ENCODE measurements at regions not wholly inside any gene's neighbourhood (a gene's known extent, or its start where the extent isn't known, plus 50 kb on each side); places are given as distances from the start of the nearest gene placed in this dataset.

- Histone ChIP-seq H3K4me3 (ENCODE audit: insufficient read depth, low read length) (no peak overlapping the region), H3K79me2 (ENCODE audit: insufficient read depth, low read length) (no peaks in the 10 kb centered on the region), H3K27ac (ENCODE audit: low read depth, low read length) (no peak overlapping the region), H3K4me2 (ENCODE audit: insufficient read depth, low read length) (no peak overlapping the region), H3K27me3 (ENCODE audit: insufficient read depth, low read length) (no peaks in the 10 kb centered on the region), H4K20me1 (ENCODE audit: insufficient read depth, low read length) (no peaks in the 10 kb centered on the region), H3K4me1 (ENCODE audit: insufficient read depth, low read length) (no peaks in the 10 kb centered on the region), H3K9me3 (ENCODE audit: low read depth, low read length) (peaks cover 2% of the 10 kb centered on the region), H2AFZ (ENCODE audit: low read length) (no peak overlapping the region), H3K36me3 (ENCODE audit: insufficient read depth, low read length) (no peaks in the 10 kb centered on the region)
- no peak for TF ChIP-seq CTCF (IDR thresholded peaks at IDR 0.05; ENCODE audit: extremely low read depth, low read depth, low read length)
- DNase-seq (ENCODE audit: insufficient read length, low spot score, missing footprints): no peak
These were observed 1267.9 kb downstream of the MRPL39 start for GRCh38 chr21:24339406-24339805.

GRCh38 chr21:24336491-24336890, 1270.8 kb downstream of the MRPL39 start:
- DNase-seq (ENCODE audit: insufficient read length, low spot score, missing footprints): no peak
- H4K20me1 ChIP-seq (ENCODE audit: insufficient read depth, low read length): no peaks in the 10 kb centered on the region
- H3K36me3 ChIP-seq (ENCODE audit: insufficient read depth, low read length): no peaks in the 10 kb centered on the region
- no peaks in the 10 kb centered on the region for H3K27me3 ChIP-seq (ENCODE audit: insufficient read depth, low read length)
- no peaks in the 10 kb centered on the region for H3K79me2 ChIP-seq (ENCODE audit: insufficient read depth, low read length)
- no peak overlapping the region for H3K4me3 ChIP-seq (ENCODE audit: insufficient read depth, low read length)
- peaks cover 2% of the 10 kb centered on the region for H3K9me3 ChIP-seq (ENCODE audit: low read depth, low read length)
- H3K27ac ChIP-seq (ENCODE audit: low read depth, low read length): no peak overlapping the region
- H3K4me1 ChIP-seq (ENCODE audit: insufficient read depth, low read length): no peaks in the 10 kb centered on the region
- no peak overlapping the region for H2AFZ ChIP-seq (ENCODE audit: low read length)
- TF ChIP-seq CTCF (IDR thresholded peaks at IDR 0.05; ENCODE audit: extremely low read depth, low read depth, low read length): no peak
- no peak overlapping the region for H3K4me2 ChIP-seq (ENCODE audit: insufficient read depth, low read length)

GRCh38 chr21:24323536-24323935, 1283.7 kb downstream of the MRPL39 start:
- peaks cover 4% of the 10 kb centered on the region for H3K9me3 ChIP-seq (ENCODE audit: low read depth, low read length)
- DNase-seq (ENCODE audit: insufficient read length, low spot score, missing footprints): no peak
- H3K4me1 ChIP-seq (ENCODE audit: insufficient read depth, low read length): no peaks in the 10 kb centered on the region
- H3K27me3 ChIP-seq (ENCODE audit: insufficient read depth, low read length): no peaks in the 10 kb centered on the region
- TF ChIP-seq CTCF (IDR thresholded peaks at IDR 0.05; ENCODE audit: extremely low read depth, low read depth, low read length): no peak
- H4K20me1 ChIP-seq (ENCODE audit: insufficient read depth, low read length): no peaks in the 10 kb centered on the region
- no peak overlapping the region for H2AFZ ChIP-seq (ENCODE audit: low read length)
- no peaks in the 10 kb centered on the region for H3K79me2 ChIP-seq (ENCODE audit: insufficient read depth, low read length)
- H3K36me3 ChIP-seq (ENCODE audit: insufficient read depth, low read length): no peaks in the 10 kb centered on the region
- no peak overlapping the region for H3K27ac ChIP-seq (ENCODE audit: low read depth, low read length)
- H3K4me2 ChIP-seq (ENCODE audit: insufficient read depth, low read length): no peak overlapping the region
- H3K4me3 ChIP-seq (ENCODE audit: insufficient read depth, low read length): no peak overlapping the region

- Histone ChIP-seq H3K4me1 (ENCODE audit: insufficient read depth, low read length) (no peaks in the 10 kb centered on the region), H3K4me3 (ENCODE audit: insufficient read depth, low read length) (no peak overlapping the region), H3K27me3 (ENCODE audit: insufficient read depth, low read length) (no peaks in the 10 kb centered on the region), H3K27ac (ENCODE audit: low read depth, low read length) (no peak overlapping the region), H2AFZ (ENCODE audit: low read length) (no peak overlapping the region), H3K4me2 (ENCODE audit: insufficient read depth, low read length) (no peak overlapping the region), H3K36me3 (ENCODE audit: insufficient read depth, low read length) (no peaks in the 10 kb centered on the region), H3K9me3 (ENCODE audit: low read depth, low read length) (peaks cover 3% of the 10 kb centered on the region), H3K79me2 (ENCODE audit: insufficient read depth, low read length) (no peaks in the 10 kb centered on the region), H4K20me1 (ENCODE audit: insufficient read depth, low read length) (no peaks in the 10 kb centered on the region)
- DNase-seq (ENCODE audit: insufficient read length, low spot score, missing footprints): no peak
- TF ChIP-seq CTCF (IDR thresholded peaks at IDR 0.05; ENCODE audit: extremely low read depth, low read depth, low read length): no peak
These were observed 1290.9 kb downstream of the MRPL39 start for GRCh38 chr21:24316277-24316922.
